Activated CD4-positive, alpha-beta T cell treated with anti-CD3 and anti-CD28 coated beads, Interleukin-2, amount 50 U/mL, for 48 hours (primary cell): ENCODE measurements at regions not wholly inside any gene's neighbourhood (a gene's known extent, or its start where the extent isn't known, plus 50 kb on each side); places are given as distances from the start of the nearest gene placed in this dataset.

Source experiments
- DNase-seq, 2 experiments: peaks; one replicate each; pipeline ENCODE4 v3.0.0-alpha.2; 2020

DNA sequence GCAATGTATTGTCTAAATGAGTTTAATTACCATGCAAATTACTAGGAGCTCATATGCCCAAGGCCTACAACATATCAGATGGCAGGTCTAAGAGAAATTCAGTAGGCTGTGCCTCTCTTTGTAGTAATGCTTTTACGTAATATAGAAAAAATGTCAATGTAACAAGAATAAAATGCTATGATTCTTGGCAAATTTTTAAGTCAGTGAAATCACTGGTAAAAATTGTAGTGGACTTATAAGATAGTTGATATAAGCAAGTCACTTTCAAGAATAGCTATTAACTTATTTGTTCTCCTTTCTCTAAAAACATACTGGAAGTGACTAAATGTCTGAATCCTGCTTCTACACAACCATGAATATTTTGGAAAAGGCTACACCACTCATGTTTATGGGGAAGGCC, 707.8 kb downstream of the TUSC7 start:
- no peak for DNase-seq

DNA sequence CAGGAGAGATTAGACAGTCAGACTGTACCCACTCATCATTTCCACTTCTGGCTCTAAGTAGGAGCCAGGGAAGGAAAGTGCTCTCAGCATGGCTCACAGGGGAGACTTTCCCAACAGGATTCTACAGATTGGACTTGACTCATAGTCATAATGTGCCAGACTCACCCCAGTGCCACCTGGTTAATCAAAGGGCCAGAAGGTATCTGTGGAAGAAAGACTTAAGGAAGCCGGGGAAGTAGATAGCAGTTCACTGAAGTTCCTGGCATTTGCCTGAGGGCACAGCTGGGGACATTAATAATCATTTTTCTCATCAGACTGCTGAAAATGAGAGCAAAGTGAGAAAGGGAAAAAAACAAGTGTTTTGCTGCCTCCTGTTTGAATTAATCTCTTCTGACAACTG, 717.5 kb downstream of the TUSC7 start:
- no peak for DNase-seq

DNA sequence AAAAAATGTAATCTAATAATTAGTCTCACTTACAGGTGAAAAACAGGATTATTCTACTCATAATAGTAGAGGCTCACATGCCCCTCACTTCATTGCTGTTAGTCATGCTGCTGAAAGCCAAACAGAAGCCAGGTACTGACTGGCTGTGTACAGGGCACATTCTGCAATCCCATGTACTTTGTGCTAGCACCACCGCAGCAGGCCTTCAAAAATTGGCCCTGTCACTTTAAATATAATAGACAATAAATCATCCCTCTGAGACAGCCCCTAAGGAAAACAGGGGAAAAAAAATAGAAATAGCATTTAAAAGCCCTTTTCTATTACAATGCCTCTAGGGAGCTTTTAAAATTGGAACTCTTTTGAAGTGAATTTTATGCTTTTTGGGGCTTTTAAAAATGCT, 723.8 kb downstream of the TUSC7 start:
- DNase-seq: no peak

DNA sequence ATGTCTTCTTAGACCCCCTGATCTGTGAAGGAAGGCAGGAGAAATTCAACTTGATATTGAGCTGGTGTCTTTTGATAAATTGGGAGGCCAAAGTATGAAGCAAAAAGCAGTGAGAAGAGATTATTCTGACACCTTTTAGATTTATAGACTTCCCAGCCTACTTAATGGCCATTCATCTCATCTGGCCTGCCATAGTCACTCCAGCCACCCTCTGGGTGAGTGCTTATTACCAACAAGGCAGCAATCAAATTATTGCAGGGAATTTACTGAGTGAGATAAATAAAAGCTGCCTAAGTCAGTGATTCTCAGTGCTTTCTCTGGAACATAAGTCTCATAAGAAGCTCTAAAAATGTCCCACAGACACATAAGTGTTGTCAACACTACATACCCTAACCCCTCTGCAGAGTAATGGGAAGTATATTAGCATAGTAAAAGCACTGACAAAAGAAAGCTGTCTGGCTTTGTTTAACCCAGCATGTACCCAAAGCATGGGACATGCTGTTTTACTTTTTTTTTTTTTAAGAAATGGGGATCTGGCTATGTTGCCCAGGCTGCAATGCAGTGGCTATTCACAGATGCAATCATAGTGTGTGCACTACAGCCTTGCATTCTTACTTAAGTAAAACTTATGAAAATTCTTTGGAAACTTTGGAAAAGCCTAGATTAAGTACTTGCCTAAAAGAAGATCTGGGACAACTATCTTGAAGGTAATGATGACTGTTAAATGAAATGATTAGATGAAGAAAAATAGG, 725.3 kb downstream of the TUSC7 start:
- DNase-seq: no peak

DNA sequence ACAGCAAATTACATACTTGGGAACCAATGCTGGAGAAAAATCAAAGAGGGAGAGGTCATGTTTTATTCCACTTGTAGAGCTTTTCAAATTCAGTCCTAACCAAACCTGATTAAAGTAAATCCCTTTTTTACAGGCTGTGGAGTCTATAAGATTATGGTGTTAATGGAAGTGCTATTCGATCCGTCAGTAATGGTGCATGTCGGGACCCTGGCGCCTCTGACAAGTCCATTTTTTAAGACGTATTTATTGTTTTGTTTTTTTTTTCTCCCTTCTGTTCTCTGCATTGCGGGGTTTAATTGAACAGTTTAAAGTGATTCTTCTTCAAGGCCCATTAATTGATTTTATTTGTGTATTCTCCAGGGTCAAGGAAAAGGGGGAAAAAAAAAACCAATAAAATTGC, 725.9 kb downstream of the TUSC7 start:
- no peak for DNase-seq

DNA sequence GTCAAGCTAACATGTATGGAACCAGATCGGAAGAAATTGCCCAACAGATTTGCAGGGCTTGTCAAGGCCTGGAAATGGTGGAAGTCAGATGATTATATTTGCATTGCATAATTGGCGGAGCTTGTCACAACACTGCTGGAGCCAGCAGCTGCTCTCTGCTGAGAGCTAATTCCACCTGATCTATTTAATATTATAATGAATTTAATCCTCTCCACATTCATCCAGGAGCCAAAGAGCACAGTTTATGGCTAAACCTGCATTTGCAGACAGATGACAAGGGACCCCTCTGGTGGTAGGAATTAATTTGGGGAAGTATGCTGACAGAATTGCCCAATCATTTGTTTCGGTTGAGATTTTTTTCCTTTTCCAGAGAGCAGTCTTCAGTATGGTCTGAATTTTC, 730.2 kb downstream of the TUSC7 start:
- no peak for DNase-seq

DNA sequence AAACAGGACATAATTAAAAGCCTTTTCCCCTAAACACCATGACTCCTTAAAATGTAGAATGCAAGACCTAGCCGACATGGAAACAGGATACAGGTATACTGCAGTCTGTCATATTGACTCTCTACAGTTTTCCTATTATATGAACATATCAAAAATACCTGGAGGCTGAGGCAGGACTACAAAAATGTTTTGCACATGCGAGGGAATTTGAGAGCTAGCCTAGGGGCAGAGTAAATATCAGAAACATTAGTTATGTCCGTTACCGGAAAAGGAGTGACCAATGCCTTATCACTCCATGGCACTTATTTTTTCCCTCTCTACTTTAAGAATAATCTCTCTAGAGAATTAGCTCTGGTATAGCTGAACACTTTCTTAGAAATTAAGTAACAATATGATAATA, 732.3 kb downstream of the TUSC7 start:
- DNase-seq: no peak

DNA sequence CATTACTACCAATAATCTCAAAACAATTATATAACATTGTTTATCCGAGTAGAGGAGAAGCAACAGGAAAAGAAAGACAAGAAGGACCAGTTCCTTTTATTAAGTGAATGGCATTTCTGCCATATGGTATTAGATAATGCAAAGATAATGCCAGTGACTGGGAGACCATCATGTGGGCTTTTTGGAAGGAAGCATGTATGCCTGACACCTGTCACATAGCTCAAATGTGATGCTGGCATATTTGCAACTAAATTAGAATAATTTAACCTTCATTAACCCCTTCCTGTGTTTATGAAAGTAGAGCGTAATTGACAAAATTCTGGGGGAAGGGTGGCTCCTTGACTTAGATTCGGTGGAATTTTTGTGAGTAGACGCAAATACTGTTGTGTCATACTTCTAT, 733.0 kb downstream of the TUSC7 start:
- DNase-seq: no peak

DNA sequence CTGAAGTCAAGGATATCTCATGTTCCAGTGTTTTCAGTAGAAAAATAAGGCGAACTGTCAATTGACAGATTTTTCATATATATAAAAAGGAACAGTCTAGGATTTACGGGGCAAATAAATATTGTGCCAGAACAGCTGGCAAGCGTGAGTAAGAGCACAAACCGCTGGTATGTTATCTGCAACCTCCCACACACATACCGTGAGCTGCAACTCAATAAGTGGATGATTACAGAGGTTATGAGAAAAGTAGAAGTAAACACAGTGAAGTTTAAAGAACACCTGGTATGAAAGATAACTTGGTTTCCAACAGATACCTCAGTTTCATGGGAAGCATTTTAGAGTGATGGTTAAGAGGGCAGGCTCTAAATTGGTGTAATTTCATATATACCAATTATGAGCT, 733.4 kb downstream of the TUSC7 start:
- DNase-seq: no peak

DNA sequence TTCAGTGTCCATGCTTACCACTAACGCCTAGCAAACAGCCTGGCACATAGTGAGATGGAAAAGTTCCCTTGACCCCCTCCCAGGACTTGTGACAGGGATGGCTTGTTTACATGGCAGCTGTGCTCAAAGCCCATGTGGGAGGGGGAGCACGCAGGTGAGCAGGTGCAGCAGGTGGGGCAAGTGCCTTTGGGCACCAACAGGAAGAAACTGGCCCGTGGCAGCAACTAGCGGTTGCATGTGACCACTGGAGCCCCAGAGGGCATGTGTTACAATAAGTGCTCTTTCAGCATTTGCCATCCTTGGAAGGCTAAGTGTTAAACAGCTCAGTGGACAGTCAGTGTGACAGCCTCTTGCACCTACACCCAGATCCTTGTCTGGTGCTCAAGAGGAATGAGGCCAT, 734.6 kb downstream of the TUSC7 start:
- DNase-seq: no peak

DNA sequence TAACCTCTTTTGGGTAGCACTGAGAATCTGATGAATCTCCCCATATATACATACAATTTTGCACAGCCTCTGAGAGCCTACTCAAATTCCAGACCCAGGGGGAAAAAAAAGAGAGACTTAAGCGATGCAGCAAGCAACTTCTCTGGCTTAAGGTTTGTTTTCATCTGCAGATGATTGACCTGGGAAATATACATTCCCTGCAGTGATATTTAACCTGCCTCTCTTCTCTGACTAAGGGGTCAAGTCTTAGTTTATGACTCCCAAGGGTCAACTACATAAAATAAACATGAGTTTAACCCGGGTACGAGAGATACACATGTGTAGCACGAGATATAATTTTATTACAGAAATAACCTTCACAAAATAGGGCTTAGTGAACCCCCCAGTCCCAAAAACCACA, 737.8 kb downstream of the TUSC7 start:
- no peak for DNase-seq

DNA sequence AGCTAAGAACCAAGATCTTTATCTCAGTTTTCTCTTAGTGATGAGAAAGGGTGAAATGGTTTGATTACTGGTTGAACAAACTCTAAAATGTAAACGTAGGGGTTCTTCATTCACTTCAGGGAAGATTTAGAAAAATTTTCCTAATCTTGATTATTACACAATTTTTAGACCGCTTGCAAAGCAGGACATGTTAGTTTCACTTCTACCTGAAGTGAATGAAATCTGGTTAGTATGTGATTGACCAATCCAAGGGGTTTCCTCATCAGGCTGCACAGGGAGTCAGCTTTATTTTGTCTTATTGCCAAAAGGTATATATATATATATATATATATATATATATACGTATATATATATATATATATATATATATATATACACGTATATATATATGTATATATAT, 740.4 kb downstream of the TUSC7 start:
- DNase-seq: no peak

DNA sequence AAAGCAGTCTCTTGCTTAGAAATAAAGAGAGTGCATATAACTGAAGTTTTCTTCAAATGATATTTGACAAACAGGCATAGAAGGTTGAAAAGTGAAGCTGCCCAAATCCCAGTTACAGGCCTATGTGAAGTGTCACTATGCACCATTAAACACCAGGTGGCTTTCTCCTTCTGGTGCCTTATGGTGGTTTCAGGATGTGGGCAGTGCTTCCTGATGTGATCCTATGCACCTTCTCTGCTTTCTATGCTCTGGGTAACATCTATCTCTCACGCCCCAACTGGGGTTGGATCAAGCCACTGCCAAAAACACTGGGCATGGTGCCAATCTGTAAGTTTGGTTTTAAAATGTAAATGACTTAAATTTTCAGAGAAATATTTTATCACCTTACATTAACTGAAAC, 744.7 kb downstream of the TUSC7 start:
- no peak for DNase-seq

DNA sequence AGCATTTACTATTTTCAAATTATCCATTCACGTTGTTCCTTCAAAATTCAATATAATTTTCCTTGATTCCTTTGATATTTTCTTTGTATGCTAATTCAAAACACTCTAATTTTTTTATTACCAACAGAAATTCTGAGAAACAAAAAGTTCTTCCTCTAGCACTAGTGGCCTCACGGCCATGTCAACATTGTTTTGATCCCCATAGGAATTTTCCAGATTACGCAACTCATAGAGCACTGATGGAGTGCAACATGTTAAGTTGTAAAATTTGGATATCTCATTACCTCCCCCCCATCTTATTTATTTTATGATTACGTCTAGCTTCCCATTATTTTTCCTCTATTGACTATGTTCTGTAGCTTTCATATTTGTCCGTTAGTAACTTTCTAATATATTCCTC, 745.3 kb downstream of the TUSC7 start:
- DNase-seq: no peak

DNA sequence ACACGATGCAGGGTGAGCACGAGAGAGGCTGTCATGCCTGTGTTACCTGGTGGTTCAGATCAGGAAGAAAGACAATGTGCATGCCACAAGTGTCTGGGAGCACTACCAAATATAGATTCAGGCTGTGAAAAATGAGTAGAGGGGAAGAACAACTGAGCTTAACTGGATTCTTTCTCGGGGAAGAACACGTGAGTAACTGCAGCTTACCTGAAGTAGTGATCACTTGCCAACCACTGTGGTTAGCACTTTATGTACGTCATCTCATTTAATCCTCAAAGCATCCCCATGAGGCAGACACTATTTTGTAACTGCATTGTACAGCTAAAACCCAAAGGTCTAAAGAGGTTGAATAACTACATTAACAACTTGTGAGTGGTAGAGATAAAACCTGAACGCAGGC, 746.2 kb downstream of the TUSC7 start:
- no peak for DNase-seq

DNA sequence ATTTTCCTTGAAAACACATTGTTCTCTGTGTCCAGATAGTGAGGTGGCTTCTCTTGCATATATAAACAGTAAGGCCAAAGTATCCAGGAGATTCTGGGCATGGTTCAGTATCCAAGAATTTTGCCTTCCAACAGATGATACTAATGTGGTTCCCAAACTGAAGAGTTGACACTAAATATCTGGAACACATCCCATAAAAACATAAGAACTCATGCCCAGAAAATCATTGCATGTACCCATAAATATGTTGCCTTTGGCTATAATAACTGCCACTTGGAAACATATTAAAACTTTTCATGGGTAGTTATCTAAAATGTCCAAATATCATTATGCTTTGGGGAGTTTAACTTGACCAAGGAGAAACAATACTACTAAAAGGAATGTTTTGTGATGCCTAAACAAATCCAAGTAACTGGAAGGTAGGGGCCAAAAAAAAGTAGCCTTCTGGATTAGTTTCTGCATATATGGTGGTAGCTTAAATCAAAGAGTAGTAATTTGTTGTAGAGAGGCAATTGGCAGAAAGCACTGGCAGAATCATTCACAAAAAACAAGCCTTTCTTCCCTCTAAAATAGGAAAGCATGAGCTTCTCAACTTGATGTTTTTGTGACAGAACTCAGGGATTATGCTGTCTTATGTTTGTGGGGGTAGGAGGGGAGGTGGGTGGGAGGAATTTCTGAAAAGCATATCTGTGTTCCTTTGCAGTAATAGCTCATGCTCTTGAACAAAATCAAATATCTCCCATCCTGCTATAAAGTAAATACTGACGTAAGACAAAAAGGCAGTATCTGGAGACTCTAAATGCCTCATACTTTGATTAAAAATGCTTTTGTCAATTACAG, 753.9 kb downstream of the TUSC7 start:
- no peak for DNase-seq

DNA sequence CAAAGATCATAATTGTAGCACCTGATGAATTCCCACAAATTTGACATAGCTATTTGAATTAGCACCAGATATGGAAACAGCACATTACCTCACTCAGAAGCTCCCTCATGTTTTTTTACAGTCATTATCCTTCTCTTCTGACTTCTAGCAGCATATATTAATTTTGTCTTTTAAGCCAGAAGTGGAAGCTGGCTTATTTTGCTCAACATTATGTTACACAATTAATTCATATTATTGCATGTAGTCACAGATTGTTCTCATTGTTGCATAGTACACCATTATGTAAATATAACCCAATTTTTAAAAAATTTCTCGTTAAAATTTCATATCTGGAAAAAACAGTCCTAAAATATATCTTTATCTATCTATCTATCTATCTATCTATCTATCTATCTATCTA, 762.3 kb downstream of the TUSC7 start:
- no peak for DNase-seq

DNA sequence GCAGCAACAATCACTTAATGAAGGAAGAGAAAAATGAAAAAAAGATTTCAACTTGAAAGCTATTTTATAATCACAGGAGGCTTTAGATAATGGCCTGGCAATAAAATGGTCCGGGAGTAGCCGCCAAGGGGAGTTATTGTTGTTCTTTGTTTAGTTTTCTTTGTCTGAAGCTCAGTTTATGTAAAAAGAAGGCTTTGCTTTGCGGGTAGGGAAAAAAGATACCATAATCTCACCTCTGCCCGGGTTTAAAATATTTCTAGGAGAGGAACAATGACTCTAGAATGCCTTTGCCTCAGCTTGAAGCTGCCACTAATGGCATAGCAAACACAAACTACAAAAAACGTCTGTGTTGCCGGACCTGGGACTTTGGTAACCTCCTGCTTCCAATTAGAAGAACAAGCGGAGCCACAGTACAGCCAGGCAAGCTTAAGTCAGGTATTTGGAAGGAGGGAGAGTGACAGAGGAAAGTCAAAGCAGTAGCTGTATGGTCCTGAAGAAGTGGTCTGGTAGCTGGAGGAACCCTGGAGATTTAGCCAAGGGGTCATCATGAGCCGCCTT, 764.5 kb downstream of the TUSC7 start:
- DNase-seq: no peak

DNA sequence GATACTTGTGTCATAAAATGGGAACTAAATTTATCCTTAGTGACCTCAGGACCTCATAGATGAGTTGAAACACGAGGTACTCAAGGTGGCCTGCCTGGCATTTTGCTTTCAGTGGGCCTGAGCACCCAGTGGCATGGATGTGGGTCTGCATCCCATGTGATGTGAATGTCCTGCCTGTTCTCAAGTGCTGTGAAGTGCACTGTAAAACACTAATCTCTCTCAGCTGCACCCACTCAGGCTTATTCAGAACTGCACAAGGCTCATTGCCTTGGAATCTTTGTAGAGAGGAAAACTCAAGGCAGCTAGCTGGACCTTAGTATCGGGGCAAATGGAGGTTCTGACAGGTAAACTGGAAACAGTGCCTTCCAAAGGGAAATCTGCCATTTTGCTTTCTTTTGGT, 767.0 kb downstream of the TUSC7 start:
- no peak for DNase-seq

DNA sequence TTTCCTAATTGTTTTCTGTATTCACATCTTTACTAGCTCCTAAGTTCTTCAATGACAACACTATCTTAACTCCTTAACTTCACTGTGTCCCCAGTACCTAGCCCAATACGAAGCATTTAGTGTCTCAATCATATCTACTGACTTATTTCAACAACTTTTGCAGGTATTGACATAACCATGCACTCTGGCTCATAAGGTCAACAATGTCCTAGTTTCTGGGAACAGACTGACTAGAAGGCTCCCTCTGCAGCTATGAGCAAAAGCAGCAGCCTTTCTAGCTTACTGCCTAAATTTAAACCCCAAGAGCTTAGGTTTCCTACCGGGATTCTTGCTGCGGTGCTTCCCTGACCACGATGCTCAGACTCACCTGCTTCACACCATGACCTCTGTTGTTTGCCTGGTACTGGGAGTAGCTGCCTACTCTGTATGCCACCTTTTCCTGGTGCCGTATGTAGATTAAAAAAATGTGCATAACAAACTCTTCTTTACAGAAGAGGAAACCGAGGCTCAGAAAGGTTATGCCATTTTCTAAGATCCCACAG, 767.7 kb downstream of the TUSC7 start:
- no peak for DNase-seq

DNA sequence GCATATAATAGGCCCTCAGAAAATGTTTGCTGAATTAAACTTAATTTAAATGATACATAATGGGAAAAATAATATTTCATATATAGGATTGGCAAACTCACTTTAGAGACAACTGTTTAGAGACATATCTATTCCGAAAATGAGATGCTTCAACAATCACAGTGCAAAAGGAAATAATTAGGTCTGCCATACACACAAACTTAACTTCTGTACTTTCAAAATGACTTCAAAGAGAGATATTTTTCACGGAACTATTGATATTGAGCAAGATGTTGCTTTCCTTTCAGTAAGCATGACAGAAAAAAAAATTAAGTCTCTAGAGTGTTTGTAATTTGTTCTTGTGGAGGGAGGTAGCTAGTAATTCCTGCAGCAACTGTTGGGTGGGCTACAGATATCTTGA, 769.5 kb downstream of the TUSC7 start:
- DNase-seq: no peak

DNA sequence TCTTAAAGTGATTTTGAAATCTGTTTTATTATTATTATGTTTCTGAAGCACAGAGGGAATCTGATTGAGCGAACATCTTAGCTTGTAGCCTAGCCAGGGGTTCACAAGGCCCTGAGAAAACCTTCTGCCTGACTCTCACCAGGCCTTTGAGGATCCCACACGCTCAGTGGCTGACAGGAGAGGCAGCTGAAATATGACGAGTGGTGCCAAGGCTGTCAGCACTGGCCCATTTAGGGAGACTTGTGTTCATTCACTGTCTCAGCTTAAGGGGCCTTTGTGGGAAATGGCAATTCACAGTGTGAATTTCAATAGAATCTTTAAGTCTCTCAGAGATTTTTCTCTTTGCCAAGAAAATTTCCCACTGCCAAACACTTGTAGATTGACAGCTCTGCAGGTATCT, 770.9 kb downstream of the TUSC7 start:
- DNase-seq: no peak

DNA sequence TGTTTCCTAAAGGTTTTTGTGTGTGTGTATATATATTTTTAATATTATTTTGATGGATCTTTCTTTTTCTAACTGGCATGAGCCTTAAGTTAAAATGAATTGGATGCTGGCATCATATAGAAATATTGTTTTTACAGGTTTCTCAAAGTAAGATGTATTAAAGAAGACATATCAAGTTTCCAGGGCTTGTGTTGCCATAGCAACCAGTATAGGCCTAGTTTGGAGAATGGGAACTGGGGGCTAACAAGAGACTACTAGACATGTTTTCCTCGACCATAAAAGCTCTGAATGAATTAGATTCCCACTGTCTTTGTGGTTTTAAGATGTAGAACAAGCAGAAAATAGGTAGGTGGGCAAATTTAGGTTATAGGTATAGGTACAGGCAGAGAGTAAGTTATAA, 771.4 kb downstream of the TUSC7 start:
- DNase-seq: no peak

DNA sequence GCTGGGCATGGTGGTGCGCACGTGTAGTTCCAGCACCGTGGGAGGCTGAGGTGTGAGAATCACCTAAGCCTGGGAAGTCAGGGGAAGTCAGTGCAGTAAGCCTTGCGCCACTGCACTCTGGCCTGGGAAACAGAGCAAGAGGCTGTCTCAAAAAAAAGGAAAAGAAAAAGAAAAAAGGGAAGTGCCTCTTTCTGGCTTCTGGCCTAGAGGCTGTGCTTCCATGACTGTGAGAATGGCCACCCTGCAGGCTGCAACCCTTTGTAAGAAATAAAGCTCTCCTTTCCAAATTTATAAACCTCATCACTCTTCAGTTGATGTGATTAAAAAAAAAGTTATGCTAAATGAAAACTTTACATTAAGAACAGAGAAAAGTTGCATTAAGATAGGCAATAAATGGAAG, 774.3 kb downstream of the TUSC7 start:
- no peak for DNase-seq
